Muscle layer of duodenum (tissue), 2 donors: ENCODE measurements at regions not wholly inside any gene's neighbourhood (a gene's known extent, or its start where the extent isn't known, plus 50 kb on each side); places are given as distances from the start of the nearest gene placed in this dataset.

ENCODE experiments used
- H3K27ac ChIP-seq: one replicate; pipeline ENCODE4 v1.7.0; 2013; ENCODE audit warnings: mild to moderate bottlenecking, low read length
- H3K27me3 ChIP-seq: one replicate; pipeline ENCODE4 v1.7.0; 2013; ENCODE audit warnings: low read depth, mild to moderate bottlenecking, control low read depth, low read length
- H3K36me3 ChIP-seq, 2 donors: one replicate each; pipeline ENCODE4 v1.7.0; 2013; ENCODE audit warnings: low read length in 2 of 2, control low read depth in 1 of 2, mild to moderate bottlenecking in 1 of 2; ENCODE audit not compliant: insufficient read depth in 2 of 2, control insufficient read depth in 1 of 2
- H3K4me1 ChIP-seq, 2 donors: one replicate each; pipeline ENCODE4 v1.7.0; 2013; ENCODE audit warnings: low read length in 2 of 2, mild to moderate bottlenecking in 2 of 2, control low read depth in 1 of 2, moderate library complexity in 1 of 2; ENCODE audit not compliant: insufficient read depth in 2 of 2, control insufficient read depth in 1 of 2
- H3K4me3 ChIP-seq, 2 donors: one replicate each; pipeline ENCODE4 v1.7.0; 2013; ENCODE audit warnings: low read length in 2 of 2, low read depth in 1 of 2, mild to moderate bottlenecking in 1 of 2
- H3K9me3 ChIP-seq, 2 donors: one replicate each; pipeline ENCODE4 v1.7.0; 2013; ENCODE audit warnings: low read length in 2 of 2, control low read depth in 1 of 2, mild to moderate bottlenecking in 1 of 2; ENCODE audit not compliant: control insufficient read depth in 1 of 2
- donor health status: healthy.

DNA sequence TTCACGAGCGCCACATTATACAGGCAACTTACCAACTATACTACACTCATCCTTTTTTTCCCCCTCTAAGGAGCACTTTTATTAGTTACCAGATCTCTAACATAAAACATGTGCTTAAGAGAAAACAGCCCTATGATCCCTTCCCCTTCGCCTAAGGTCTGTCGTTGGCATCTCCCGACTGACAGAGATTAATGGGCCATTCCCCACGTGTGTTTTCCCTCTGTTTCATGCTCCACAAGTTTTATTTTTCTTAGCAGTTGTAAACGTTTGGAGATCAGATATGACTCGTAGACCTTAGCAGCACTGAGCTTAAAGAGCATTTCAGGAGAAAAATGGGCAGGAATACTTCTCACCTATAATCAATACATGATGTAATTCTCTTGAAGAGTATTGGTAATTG, 51.4 kb upstream of the FZD10 start:
- no peaks in the 10 kb centered on the region for H3K27me3 ChIP-seq
- peaks cover 3 to 11% of the 10 kb centered on the region in 2 donors for H3K9me3 ChIP-seq
- no peak overlapping the region for H3K4me3 ChIP-seq

DNA sequence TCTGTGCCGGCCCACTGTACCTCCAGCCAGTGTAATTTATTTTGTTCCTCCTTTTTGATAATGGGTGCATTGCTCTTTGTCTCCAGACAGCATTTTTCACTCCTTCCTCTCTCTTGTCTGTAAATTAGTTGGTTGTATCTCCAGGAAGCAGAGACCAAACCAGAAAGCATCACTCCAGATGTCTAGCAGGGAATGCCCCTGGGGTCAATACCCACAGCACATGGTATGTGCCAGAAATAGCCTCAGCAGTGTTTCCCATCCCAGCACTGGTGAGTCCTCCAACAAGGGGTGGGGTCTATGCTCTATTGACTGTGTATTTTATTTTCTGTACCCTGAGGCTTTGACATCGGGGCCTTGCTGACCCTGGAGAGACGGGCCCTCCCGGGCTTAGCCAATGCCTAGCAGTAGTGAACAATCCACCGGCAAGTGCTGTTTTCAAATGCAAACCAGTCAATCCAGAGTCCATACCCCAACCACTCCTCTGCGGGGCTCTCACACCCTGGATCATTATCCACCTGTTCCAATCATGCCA, 50.2 kb upstream of the FZD10 start:
- Histone ChIP-seq H3K4me1 (no peaks in the 10 kb centered on the region), H3K27ac (no peak overlapping the region), H3K9me3 (peaks cover 3 to 11% of the 10 kb centered on the region in 2 donors), H3K27me3 (no peaks in the 10 kb centered on the region), H3K4me3 (no peak overlapping the region), H3K36me3 (no peaks in the 10 kb centered on the region)

More for the DNA sequence above, 51.4 kb upstream of the FZD10 start:
- Histone ChIP-seq H3K36me3 (no peaks in the 10 kb centered on the region), H3K4me1 (no peaks in the 10 kb centered on the region), H3K27ac (no peak overlapping the region)
